WTC11 (cell line): ENCODE measurements at regions not wholly inside any gene's neighbourhood (a gene's known extent, or its start where the extent isn't known, plus 50 kb on each side); places are given as distances from the start of the nearest gene placed in this dataset.

Source experiments
- ATAC-seq: fragments of 200-7000 bp; cut with Tn5 transposase; 2 replicates; pipeline ENCODE4 v1.10.0; 2021; ENCODE audit warnings: mild to moderate bottlenecking, moderate library complexity
- CTCF ChIA-PET: fragments of 300-600 bp; sonication (Branson Sonifier 250); formaldehyde crosslinking; loops from one replicate; lab custom pipeline; 2021; ENCODE audit warnings: antibody characterized with exemption; lab: Charles Lee
- POLR2A ChIA-PET: fragments of 350-600 bp; sonication (Branson Sonifier 250); formaldehyde crosslinking; loops from one replicate; lab custom pipeline; 2021; ENCODE audit warnings: antibody characterized with exemption; lab: Charles Lee
- DNase-seq: peaks from one replicate; pipeline ENCODE4 v3.0.0; 2021; ENCODE audit warnings: low spot score
- H3K27ac Mint-ChIP-seq: 2 replicates; pipeline ENCODE4 v1.8.0; 2021; ENCODE audit warnings: mixed read lengths
- H3K27me3 Mint-ChIP-seq: 2 replicates; pipeline ENCODE4 v1.8.0; 2021; ENCODE audit warnings: low read depth, mild to moderate bottlenecking, moderate library complexity, mixed read lengths
- H3K36me3 Mint-ChIP-seq: 2 replicates; pipeline ENCODE4 v1.8.0; 2021; ENCODE audit warnings: mixed read lengths
- H3K4me1 Mint-ChIP-seq: 2 replicates; pipeline ENCODE4 v1.8.0; 2022; ENCODE audit warnings: mixed read lengths
- H3K4me3 Mint-ChIP-seq: 2 replicates; pipeline ENCODE4 v1.8.0; 2021; ENCODE audit warnings: mild to moderate bottlenecking, moderate library complexity, mixed read lengths
- H3K9me3 Mint-ChIP-seq: 2 replicates; pipeline ENCODE4 v1.8.0; 2021; ENCODE audit warnings: mixed read lengths
- CBFB ChIP-seq: sonication (generic); formaldehyde crosslinking; IDR thresholded peaks from 2 replicates; pipeline ENCODE4 v1.8.1; 2022; ENCODE audit warnings: mild to moderate bottlenecking, low read depth, missing genetic modification reagents
- CREB1 ChIP-seq: sonication (generic); formaldehyde crosslinking; IDR thresholded peaks from 2 replicates; pipeline ENCODE4 v1.8.0; 2023; ENCODE audit warnings: mild to moderate bottlenecking, missing genetic modification reagents
- FOXK1 ChIP-seq: sonication (generic); formaldehyde crosslinking; IDR thresholded peaks from 2 replicates; pipeline ENCODE4 v1.8.0; 2022; ENCODE audit warnings: mild to moderate bottlenecking, moderate library complexity, missing genetic modification reagents
- GTF2I ChIP-seq: fragments of 250-450 bp; sonication (Bioruptor Pico); conservative IDR thresholded peaks from 2 replicates; pipeline ENCODE4 v1.4.0; 2021; ENCODE audit warnings: mild to moderate bottlenecking
- IRF1 ChIP-seq: sonication (generic); formaldehyde crosslinking; IDR thresholded peaks from 2 replicates; pipeline ENCODE4 v1.8.0; 2023; ENCODE audit warnings: missing genetic modification reagents
- OVOL2 ChIP-seq: fragments of 250-450 bp; sonication (Bioruptor Pico); IDR thresholded peaks from 2 replicates; pipeline ENCODE4 v1.9.0; 2021; ENCODE audit warnings: mild to moderate bottlenecking, borderline replicate concordance
- RELA ChIP-seq: sonication (generic); formaldehyde crosslinking; IDR thresholded peaks from 2 replicates; pipeline ENCODE4 v1.8.1; 2022; ENCODE audit warnings: missing genetic modification reagents, mild to moderate bottlenecking, borderline replicate concordance
- SOX15 ChIP-seq: fragments of 250-450 bp; sonication (Bioruptor Pico); IDR thresholded peaks from 2 replicates; pipeline ENCODE4 v1.9.0; 2021; ENCODE audit warnings: mild to moderate bottlenecking
- SP1 ChIP-seq: sonication (generic); formaldehyde crosslinking; conservative IDR thresholded peaks from 2 replicates; pipeline ENCODE4 v1.8.1; 2022; ENCODE audit warnings: missing genetic modification reagents
- TEAD1 ChIP-seq: sonication (generic); formaldehyde crosslinking; IDR thresholded peaks from 2 replicates; pipeline ENCODE4 v1.8.0; 2022; ENCODE audit warnings: mild to moderate bottlenecking, missing genetic modification reagents
- ZBTB43 ChIP-seq: sonication (generic); formaldehyde crosslinking; IDR thresholded peaks from 2 replicates; pipeline ENCODE4 v1.8.1; 2023; ENCODE audit warnings: mild to moderate bottlenecking, missing genetic modification reagents
- ZNF121 ChIP-seq: sonication (generic); formaldehyde crosslinking; IDR thresholded peaks from 2 replicates; pipeline ENCODE4 v1.8.0; 2023; ENCODE audit warnings: missing genetic modification reagents
- ZNF138 ChIP-seq: sonication (generic); formaldehyde crosslinking; conservative IDR thresholded peaks from 2 replicates; pipeline ENCODE4 v1.8.1; 2022; ENCODE audit warnings: mild to moderate bottlenecking, moderate library complexity, missing genetic modification reagents
- ZNF317 ChIP-seq: sonication (generic); formaldehyde crosslinking; IDR thresholded peaks from 2 replicates; pipeline ENCODE4 v1.8.1; 2023; ENCODE audit warnings: low read depth, mild to moderate bottlenecking, moderate library complexity, missing genetic modification reagents, borderline replicate concordance
- ZNF425 ChIP-seq: fragments of 250-450 bp; sonication (Bioruptor Pico); conservative IDR thresholded peaks from 2 replicates; pipeline ENCODE4 v1.9.0; 2021; ENCODE audit warnings: mild to moderate bottlenecking
- TF ChIP-seq, protein P1 (sequence below): sonication (generic); formaldehyde crosslinking; IDR thresholded peaks from 2 replicates; pipeline ENCODE4 v1.8.1; 2023; ENCODE audit warnings: mild to moderate bottlenecking, missing genetic modification reagents
- TF ChIP-seq, protein P2 (sequence below): sonication (generic); formaldehyde crosslinking; IDR thresholded peaks from 2 replicates; pipeline ENCODE4 v1.8.1; 2022; ENCODE audit warnings: mild to moderate bottlenecking, moderate library complexity, missing genetic modification reagents
- TF ChIP-seq, protein P3 (sequence below): sonication (generic); formaldehyde crosslinking; conservative IDR thresholded peaks from 2 replicates; pipeline ENCODE4 v1.8.1; 2023; ENCODE audit warnings: mild to moderate bottlenecking, low read depth, missing genetic modification reagents, moderate library complexity
- TF ChIP-seq, protein P4 (sequence below): sonication (generic); formaldehyde crosslinking; IDR thresholded peaks from 2 replicates; pipeline ENCODE4 v1.8.1; 2022; ENCODE audit warnings: mild to moderate bottlenecking, missing genetic modification reagents, moderate library complexity, borderline replicate concordance

- Mint-ChIP-seq H3K4me1 (peaks cover 27% of the 10 kb centered on the region), H3K36me3 (peaks cover 2% of the 10 kb centered on the region), H3K9me3 (peaks cover 4% of the 10 kb centered on the region), H3K4me3 (no peak overlapping the region), H3K27me3 (no peaks in the 10 kb centered on the region; the same call in 1 of the 2 replicates), H3K27ac (no peak overlapping the region)
- TF ChIP-seq, protein P1, sequence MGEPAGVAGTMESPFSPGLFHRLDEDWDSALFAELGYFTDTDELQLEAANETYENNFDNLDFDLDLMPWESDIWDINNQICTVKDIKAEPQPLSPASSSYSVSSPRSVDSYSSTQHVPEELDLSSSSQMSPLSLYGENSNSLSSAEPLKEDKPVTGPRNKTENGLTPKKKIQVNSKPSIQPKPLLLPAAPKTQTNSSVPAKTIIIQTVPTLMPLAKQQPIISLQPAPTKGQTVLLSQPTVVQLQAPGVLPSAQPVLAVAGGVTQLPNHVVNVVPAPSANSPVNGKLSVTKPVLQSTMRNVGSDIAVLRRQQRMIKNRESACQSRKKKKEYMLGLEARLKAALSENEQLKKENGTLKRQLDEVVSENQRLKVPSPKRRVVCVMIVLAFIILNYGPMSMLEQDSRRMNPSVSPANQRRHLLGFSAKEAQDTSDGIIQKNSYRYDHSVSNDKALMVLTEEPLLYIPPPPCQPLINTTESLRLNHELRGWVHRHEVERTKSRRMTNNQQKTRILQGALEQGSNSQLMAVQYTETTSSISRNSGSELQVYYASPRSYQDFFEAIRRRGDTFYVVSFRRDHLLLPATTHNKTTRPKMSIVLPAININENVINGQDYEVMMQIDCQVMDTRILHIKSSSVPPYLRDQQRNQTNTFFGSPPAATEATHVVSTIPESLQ (CRISPR knock-in tag): no peak
- TF ChIP-seq SP1 (CRISPR knock-in tag) (no peak), RELA (CRISPR knock-in tag) (no peak), OVOL2 (CRISPR knock-in tag) (no peak), CREB1 (no peak), GTF2I (CRISPR knock-in tag) (no peak)
- TF ChIP-seq, protein P2, sequence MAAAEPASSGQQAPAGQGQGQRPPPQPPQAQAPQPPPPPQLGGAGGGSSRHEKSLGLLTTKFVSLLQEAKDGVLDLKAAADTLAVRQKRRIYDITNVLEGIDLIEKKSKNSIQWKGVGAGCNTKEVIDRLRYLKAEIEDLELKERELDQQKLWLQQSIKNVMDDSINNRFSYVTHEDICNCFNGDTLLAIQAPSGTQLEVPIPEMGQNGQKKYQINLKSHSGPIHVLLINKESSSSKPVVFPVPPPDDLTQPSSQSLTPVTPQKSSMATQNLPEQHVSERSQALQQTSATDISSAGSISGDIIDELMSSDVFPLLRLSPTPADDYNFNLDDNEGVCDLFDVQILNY (CRISPR knock-in tag): no peak
- TF ChIP-seq, protein P3, sequence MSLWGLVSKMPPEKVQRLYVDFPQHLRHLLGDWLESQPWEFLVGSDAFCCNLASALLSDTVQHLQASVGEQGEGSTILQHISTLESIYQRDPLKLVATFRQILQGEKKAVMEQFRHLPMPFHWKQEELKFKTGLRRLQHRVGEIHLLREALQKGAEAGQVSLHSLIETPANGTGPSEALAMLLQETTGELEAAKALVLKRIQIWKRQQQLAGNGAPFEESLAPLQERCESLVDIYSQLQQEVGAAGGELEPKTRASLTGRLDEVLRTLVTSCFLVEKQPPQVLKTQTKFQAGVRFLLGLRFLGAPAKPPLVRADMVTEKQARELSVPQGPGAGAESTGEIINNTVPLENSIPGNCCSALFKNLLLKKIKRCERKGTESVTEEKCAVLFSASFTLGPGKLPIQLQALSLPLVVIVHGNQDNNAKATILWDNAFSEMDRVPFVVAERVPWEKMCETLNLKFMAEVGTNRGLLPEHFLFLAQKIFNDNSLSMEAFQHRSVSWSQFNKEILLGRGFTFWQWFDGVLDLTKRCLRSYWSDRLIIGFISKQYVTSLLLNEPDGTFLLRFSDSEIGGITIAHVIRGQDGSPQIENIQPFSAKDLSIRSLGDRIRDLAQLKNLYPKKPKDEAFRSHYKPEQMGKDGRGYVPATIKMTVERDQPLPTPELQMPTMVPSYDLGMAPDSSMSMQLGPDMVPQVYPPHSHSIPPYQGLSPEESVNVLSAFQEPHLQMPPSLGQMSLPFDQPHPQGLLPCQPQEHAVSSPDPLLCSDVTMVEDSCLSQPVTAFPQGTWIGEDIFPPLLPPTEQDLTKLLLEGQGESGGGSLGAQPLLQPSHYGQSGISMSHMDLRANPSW: no peak
- ChIA-PET CTCF (interaction anchor here (0.6 to 1.0 kb wide), 2 partner anchors 417 to 507 kb away, joined by 3 to 4 read pairs; no protein-coding TSS in a partner anchor), POLR2A (no interaction called here)
- ATAC-seq: no peak
- no peak for DNase-seq
Observed at GRCh38 chr10:123549761-123550454, 116.2 kb upstream of the GPR26 start.

DNA sequence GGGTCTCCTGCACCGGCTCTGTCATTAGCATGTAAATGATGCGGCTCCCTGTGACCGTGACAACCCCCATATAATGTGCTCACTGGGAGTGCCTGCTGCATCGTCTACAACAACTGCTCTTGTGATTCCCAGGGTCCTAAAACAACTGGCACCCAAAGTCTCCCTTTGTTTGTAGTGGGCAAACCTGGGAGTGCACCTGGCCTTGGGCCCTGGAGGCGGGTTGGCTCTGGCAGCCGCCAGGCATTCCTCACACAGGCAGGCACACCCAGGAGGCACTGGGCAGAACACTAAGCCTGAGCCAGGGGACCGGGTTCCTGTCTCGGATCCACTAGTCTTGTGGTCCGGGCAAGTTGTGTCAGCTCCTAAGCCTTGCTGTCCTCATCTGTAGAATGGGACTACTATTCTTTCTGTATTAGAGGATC lies 115.5 kb upstream of the GPR26 start:
- ChIA-PET POLR2A (no interaction called here), CTCF (no interaction called here)
- H3K27ac Mint-ChIP-seq: no peak overlapping the region
- DNase-seq: no peak
- H3K9me3 Mint-ChIP-seq: no peaks in the 10 kb centered on the region
- ATAC-seq: peak; percentile 76
- peaks cover 25% of the 10 kb centered on the region for H3K4me1 Mint-ChIP-seq
- H3K4me3 Mint-ChIP-seq: no peak overlapping the region
- H3K27me3 Mint-ChIP-seq: no peaks in the 10 kb centered on the region; the same call in 1 of the 2 replicates
- H3K36me3 Mint-ChIP-seq: no peaks in the 10 kb centered on the region
- TF ChIP-seq TEAD1 (CRISPR knock-in tag) (no peak), FOXK1 (CRISPR knock-in tag) (no peak), ZNF121 (CRISPR knock-in tag) (no peak), ZNF138 (CRISPR knock-in tag) (no peak), CBFB (CRISPR knock-in tag) (no peak), SOX15 (CRISPR knock-in tag) (no peak), ZNF317 (CRISPR knock-in tag) (no peak), ZNF425 (CRISPR knock-in tag) (no peak), ZBTB43 (CRISPR knock-in tag) (no peak), SP1 (CRISPR knock-in tag) (no peak), IRF1 (CRISPR knock-in tag) (no peak), RELA (CRISPR knock-in tag) (no peak)
- TF ChIP-seq, protein P4, sequence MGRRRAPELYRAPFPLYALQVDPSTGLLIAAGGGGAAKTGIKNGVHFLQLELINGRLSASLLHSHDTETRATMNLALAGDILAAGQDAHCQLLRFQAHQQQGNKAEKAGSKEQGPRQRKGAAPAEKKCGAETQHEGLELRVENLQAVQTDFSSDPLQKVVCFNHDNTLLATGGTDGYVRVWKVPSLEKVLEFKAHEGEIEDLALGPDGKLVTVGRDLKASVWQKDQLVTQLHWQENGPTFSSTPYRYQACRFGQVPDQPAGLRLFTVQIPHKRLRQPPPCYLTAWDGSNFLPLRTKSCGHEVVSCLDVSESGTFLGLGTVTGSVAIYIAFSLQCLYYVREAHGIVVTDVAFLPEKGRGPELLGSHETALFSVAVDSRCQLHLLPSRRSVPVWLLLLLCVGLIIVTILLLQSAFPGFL: no peak
